ENCODE measurements at regions not wholly inside any gene's neighbourhood (a gene's known extent, or its start where the extent isn't known, plus 50 kb on each side); places are given as distances from the start of the nearest gene placed in this dataset.

DNA sequence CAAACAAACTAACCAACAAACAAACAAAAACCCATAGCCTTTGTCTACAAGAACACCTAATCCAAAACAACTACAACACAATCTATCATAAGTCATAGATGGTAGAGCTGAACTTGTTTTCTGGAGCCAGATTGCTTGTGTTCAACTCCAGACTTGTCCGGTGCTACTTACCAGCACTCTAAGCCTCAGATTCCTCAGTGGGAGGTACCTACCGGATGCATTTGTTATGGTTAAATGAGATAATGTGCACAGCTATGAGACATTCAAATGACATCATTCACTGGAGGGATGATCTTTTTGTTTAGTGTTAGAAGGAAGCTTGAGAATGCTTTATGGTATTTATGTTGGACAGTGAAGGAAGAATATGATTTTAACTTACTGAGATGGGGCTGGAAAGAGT, 592.9 kb upstream of the C9orf72 start:
- in situ Hi-C loops (cut with MboI) (no loop called here), intact Hi-C loops (cut with micrococcal nuclease; ENCODE audit: unreplicated experiment) (no loop called here)
- ChIA-PET POLR2A (no interaction called here), RAD21 (ENCODE audit: unreplicated experiment) (no interaction called here), CTCF (interaction anchor here (1.0 kb wide), 1 partner anchor 11 kb away, joined by 3 read pairs; no protein-coding TSS in a partner anchor), SMC1A (ENCODE audit: uncharacterized antibody, unreplicated experiment) (no interaction called here)
- Histone ChIP-seq H4K20me1 (ENCODE audit: control insufficient read depth, insufficient read depth) (no peaks in the 10 kb centered on the region), H3K27ac (ENCODE audit: control insufficient read depth, insufficient read depth) (no peak overlapping the region), H3K79me2 (ENCODE audit: control insufficient read depth, insufficient read depth, low read length) (no peaks in the 10 kb centered on the region), H3K9ac (ENCODE audit: control insufficient read depth, insufficient read depth, low read length) (no peak overlapping the region), H3K9me3 (replicated peaks; ENCODE audit: control insufficient read depth, insufficient read depth, low read length) (no peaks in the 10 kb centered on the region), H3K36me3 (ENCODE audit: control insufficient read depth in 2 of 2, insufficient read depth in 2 of 2, low read length in 1 of 2) (no peaks in the 10 kb centered on the region), H3K4me2 (ENCODE audit: control insufficient read depth, insufficient read depth) (no peak overlapping the region), H3K4me3 (no peak overlapping the region), H3K27me3 (replicated peaks in 1 of 2; ENCODE audit: control insufficient read depth in 2 of 2, insufficient read depth in 2 of 2, low read length in 1 of 2) (no peaks in the 10 kb centered on the region), H2AFZ (ENCODE audit: control insufficient read depth, low read depth, low read length) (no peak overlapping the region), H3K4me1 (ENCODE audit: control insufficient read depth, insufficient read depth, low read length) (no peaks in the 10 kb centered on the region)
- no TSS peak for BruUV-seq (replicated peaks)
- 53% methylated on average over 2 of the region's 2 CpGs for whole genome bisulfite sequencing (ENCODE audit: insufficient coverage, insufficient replicate concordance, low lambda C conversion rate, missing lambda C conversion rate)
- no peak for ATAC-seq
- no peak for TF ChIP-seq NFYA (IDR thresholded peaks at IDR 0.05; ENCODE audit: borderline replicate concordance, low read depth, low read length)
- TF ChIP-seq SP1 (IDR thresholded peaks at IDR 0.05; ENCODE audit: low read depth, low read length), result no peak
- no peak for TF ChIP-seq MXI1 (IDR thresholded peaks at IDR 0.05; ENCODE audit: low read depth, low read length)
- no peak for TF ChIP-seq BHLHE40 (IDR thresholded peaks at IDR 0.05; ENCODE audit: borderline replicate concordance in 1 of 2, low read depth in 2 of 2, low read length in 1 of 2)
- no peak for TF ChIP-seq USF1 (IDR thresholded peaks at IDR 0.05; ENCODE audit: borderline replicate concordance, extremely low read length, insufficient read depth, low read depth, low read length)
- no peak for TF ChIP-seq TAF1 (IDR thresholded peaks at IDR 0.05; ENCODE audit: borderline replicate concordance, low read depth, low read length)
- no peak for TF ChIP-seq HCFC1 (IDR thresholded peaks at IDR 0.05; ENCODE audit: low read length)
- no peak for TF ChIP-seq TCF7 (IDR thresholded peaks at IDR 0.05; ENCODE audit: borderline replicate concordance)
- no peak for TF ChIP-seq HDGF (IDR thresholded peaks at IDR 0.05)
- no peak for TF ChIP-seq SIN3A (IDR thresholded peaks at IDR 0.05; ENCODE audit: low read depth, low read length)
- TF ChIP-seq NR2C2 (IDR thresholded peaks at IDR 0.05; ENCODE audit: borderline replicate concordance, control insufficient read depth, insufficient read length, low read depth), result no peak
- TF ChIP-seq CHD2 (IDR thresholded peaks at IDR 0.05; ENCODE audit: borderline replicate concordance, low read depth, low read length), result no peak
- no peak for DNase-seq (ENCODE audit: low read depth, low spot score)
- FAIRE-seq, result no peak
